OCI-LY7 (cell line): ENCODE measurements at regions not wholly inside any gene's neighbourhood (a gene's known extent, or its start where the extent isn't known, plus 50 kb on each side); places are given as distances from the start of the nearest gene placed in this dataset.

ENCODE experiments used
- BruUV-seq: library from RNA; stranded (reverse); fragments of 400-500 nt; replicated peaks from 2 replicates; lab custom pipeline; 2021; lab: Mats Ljungman, UMichigan
- CTCF ChIA-PET: fragments of 300-600 bp; sonication (Branson Sonifier 250); formaldehyde crosslinking; loops from one replicate; lab custom pipeline; 2022; ENCODE audit warnings: antibody characterized with exemption; ENCODE audit not compliant: unreplicated experiment; lab: Charles Lee
- POLR2A ChIA-PET: fragments of 300-600 bp; sonication (Branson Sonifier 250); formaldehyde crosslinking; loops from one replicate; lab custom pipeline; 2022; ENCODE audit warnings: antibody characterized with exemption; lab: Charles Lee
- DNase-seq: peaks from one replicate; pipeline ENCODE4 v3.0.0-alpha.2; 2015; ENCODE audit warnings: low spot score
- H2AFZ ChIP-seq: fragments of 200-600 bp; sonication (generic), shearing (Covaris generic); 2 replicates; pipeline ENCODE4 v1.6.1; 2014; ENCODE audit warnings: mild to moderate bottlenecking, antibody characterized with exemption, low read length, moderate library complexity
- H3K27ac ChIP-seq: fragments of 200-600 bp; sonication (generic); 2 replicates; pipeline ENCODE4 v1.5.1; 2014; ENCODE audit warnings: mixed run types, low read depth, mild to moderate bottlenecking, moderate library complexity, low read length, inconsistent platforms; ENCODE audit not compliant: poor library complexity, severe bottlenecking
- H3K36me3 ChIP-seq: fragments of 200-600 bp; sonication (generic); 2 replicates; pipeline ENCODE4 v1.6.1; 2014; ENCODE audit warnings: mild to moderate bottlenecking, antibody characterized with exemption, low read length, moderate library complexity, mixed read lengths; ENCODE audit not compliant: insufficient read depth
- H3K4me1 ChIP-seq: fragments of 200-600 bp; sonication (generic); 2 replicates; pipeline ENCODE4 v1.5.1; 2014; ENCODE audit warnings: mild to moderate bottlenecking, low read length; ENCODE audit not compliant: insufficient read depth, poor library complexity, severe bottlenecking
- H3K4me2 ChIP-seq: fragments of 200-600 bp; sonication (generic); 2 replicates; pipeline ENCODE4 v1.6.1; 2014; ENCODE audit warnings: mild to moderate bottlenecking, low read length
- H3K4me3 ChIP-seq: fragments of 200-600 bp; sonication (generic); 2 replicates; pipeline ENCODE4 v1.5.1; 2014; ENCODE audit warnings: mild to moderate bottlenecking, low read depth, low read length; ENCODE audit not compliant: poor library complexity, severe bottlenecking
- H3K79me2 ChIP-seq: fragments of 200-600 bp; sonication (generic); 2 replicates; pipeline ENCODE4 v1.6.1; 2016; ENCODE audit warnings: low read depth, mild to moderate bottlenecking, low read length, moderate library complexity, mixed read lengths; ENCODE audit not compliant: insufficient read depth
- H3K9me2 ChIP-seq: fragments of 200-600 bp; sonication (generic); 2 replicates; pipeline ENCODE4 v1.6.1; 2016; ENCODE audit warnings: mild to moderate bottlenecking, low read length, mixed read lengths; ENCODE audit not compliant: insufficient read depth
- H3K9me3 ChIP-seq: fragments of 200-600 bp; sonication (generic); 2 replicates; pipeline ENCODE4 v1.6.1; 2014; ENCODE audit warnings: mild to moderate bottlenecking, mixed run types, low read length, mixed read lengths
- H4K20me1 ChIP-seq: fragments of 200-600 bp; sonication (generic); 2 replicates; pipeline ENCODE4 v1.6.1; 2014; ENCODE audit warnings: mild to moderate bottlenecking, antibody characterized with exemption, low read length, moderate library complexity, mixed read lengths; ENCODE audit not compliant: insufficient read depth
- EZH2phosphoT487 ChIP-seq: fragments of 200-600 bp; sonication (generic); IDR thresholded peaks from 2 replicates; pipeline ENCODE4 v1.6.1; 2018; ENCODE audit warnings: low read depth, borderline replicate concordance, mild to moderate bottlenecking, mixed run types, antibody characterized with exemption, low read length, moderate library complexity, mixed read lengths
- intact Hi-C: fragments of 100-400 bp; cut with micrococcal nuclease; formaldehyde crosslinking; loops from one replicate; pipeline ENCODE4 v1.10.0; 2022; ENCODE audit not compliant: unreplicated experiment
- TF ChIP-seq, protein P1 (sequence below): fragments of 200-600 bp; sonication (generic); conservative IDR thresholded peaks from 2 replicates; pipeline ENCODE4 v1.5.1; 2014; ENCODE audit warnings: mild to moderate bottlenecking, antibody characterized with exemption, low read length, moderate library complexity, mixed read lengths

GRCh38 chrX:7447801-7448499, 300.0 kb upstream of the PUDP start:
- H2AFZ ChIP-seq = no peak overlapping the region
- no peak for DNase-seq
- POLR2A ChIA-PET = no interaction called here
- no peak overlapping the region for H3K4me2 ChIP-seq
- H3K9me2 ChIP-seq = no peaks in the 10 kb centered on the region
- intact Hi-C loops = no loop called here
- H3K36me3 ChIP-seq = no peaks in the 10 kb centered on the region
- H3K27ac ChIP-seq = no peak overlapping the region
- no TSS peak for BruUV-seq
- H4K20me1 ChIP-seq = no peaks in the 10 kb centered on the region
- H3K9me3 ChIP-seq = no peaks in the 10 kb centered on the region
- CTCF ChIA-PET = no interaction called here
- no peaks in the 10 kb centered on the region for H3K4me1 ChIP-seq
- H3K4me3 ChIP-seq = no peak overlapping the region
- no peaks in the 10 kb centered on the region for H3K79me2 ChIP-seq
- TF ChIP-seq, protein P1, sequence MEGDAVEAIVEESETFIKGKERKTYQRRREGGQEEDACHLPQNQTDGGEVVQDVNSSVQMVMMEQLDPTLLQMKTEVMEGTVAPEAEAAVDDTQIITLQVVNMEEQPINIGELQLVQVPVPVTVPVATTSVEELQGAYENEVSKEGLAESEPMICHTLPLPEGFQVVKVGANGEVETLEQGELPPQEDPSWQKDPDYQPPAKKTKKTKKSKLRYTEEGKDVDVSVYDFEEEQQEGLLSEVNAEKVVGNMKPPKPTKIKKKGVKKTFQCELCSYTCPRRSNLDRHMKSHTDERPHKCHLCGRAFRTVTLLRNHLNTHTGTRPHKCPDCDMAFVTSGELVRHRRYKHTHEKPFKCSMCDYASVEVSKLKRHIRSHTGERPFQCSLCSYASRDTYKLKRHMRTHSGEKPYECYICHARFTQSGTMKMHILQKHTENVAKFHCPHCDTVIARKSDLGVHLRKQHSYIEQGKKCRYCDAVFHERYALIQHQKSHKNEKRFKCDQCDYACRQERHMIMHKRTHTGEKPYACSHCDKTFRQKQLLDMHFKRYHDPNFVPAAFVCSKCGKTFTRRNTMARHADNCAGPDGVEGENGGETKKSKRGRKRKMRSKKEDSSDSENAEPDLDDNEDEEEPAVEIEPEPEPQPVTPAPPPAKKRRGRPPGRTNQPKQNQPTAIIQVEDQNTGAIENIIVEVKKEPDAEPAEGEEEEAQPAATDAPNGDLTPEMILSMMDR = no peak
- TF ChIP-seq EZH2phosphoT487 = no peak

- no TSS peak for BruUV-seq
- CTCF ChIA-PET = no interaction called here
- no peaks in the 10 kb centered on the region for H4K20me1 ChIP-seq
- DNase-seq = no peak
- H3K79me2 ChIP-seq = no peaks in the 10 kb centered on the region
- H2AFZ ChIP-seq = no peak overlapping the region
- intact Hi-C loops = no loop called here
- no peaks in the 10 kb centered on the region for H3K4me1 ChIP-seq
- no peak overlapping the region for H3K4me3 ChIP-seq
- TF ChIP-seq, protein P1 = no peak
- TF ChIP-seq EZH2phosphoT487 = no peak
- no peaks in the 10 kb centered on the region for H3K36me3 ChIP-seq
- POLR2A ChIA-PET = no interaction called here
- H3K9me2 ChIP-seq = no peaks in the 10 kb centered on the region
- no peak overlapping the region for H3K4me2 ChIP-seq
- no peaks in the 10 kb centered on the region for H3K9me3 ChIP-seq
- H3K27ac ChIP-seq = no peak overlapping the region
Measured at GRCh38 chrX:7446815-7447214, 298.9 kb upstream of the PUDP start.

DNA sequence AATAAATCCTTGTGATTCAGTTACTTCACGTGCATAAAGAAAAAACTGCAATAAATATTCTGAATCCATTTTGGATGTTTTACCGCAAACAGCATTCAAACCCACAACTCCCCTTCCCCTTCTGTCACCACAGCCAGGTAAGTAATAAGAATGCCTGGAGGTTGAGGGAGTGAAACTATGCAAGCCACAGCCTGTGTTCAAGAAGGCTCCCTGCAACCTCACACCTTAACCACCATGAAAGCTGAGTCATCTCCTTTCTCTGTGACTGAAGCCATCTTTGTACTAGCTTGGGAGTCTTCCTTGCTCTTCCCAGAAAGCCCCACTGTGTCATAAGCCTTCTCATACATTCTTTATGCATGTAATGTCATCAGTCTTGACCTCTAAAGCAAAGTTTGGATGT, 297.0 kb upstream of the PUDP start:
- no peak for DNase-seq
- Histone ChIP-seq H3K27ac (no peak overlapping the region), H4K20me1 (no peaks in the 10 kb centered on the region), H2AFZ (no peak overlapping the region), H3K4me1 (no peaks in the 10 kb centered on the region), H3K79me2 (no peaks in the 10 kb centered on the region), H3K4me2 (no peak overlapping the region), H3K9me3 (no peaks in the 10 kb centered on the region), H3K36me3 (no peaks in the 10 kb centered on the region), H3K4me3 (no peak overlapping the region), H3K9me2 (no peaks in the 10 kb centered on the region)
- no TSS peak for BruUV-seq
- intact Hi-C loops = no loop called here
- ChIA-PET POLR2A (no interaction called here), CTCF (no interaction called here)
- TF ChIP-seq, protein P1 = no peak
- no peak for TF ChIP-seq EZH2phosphoT487
